HG03439 (cell line): ENCODE measurements at regions not wholly inside any gene's neighbourhood (a gene's known extent, or its start where the extent isn't known, plus 50 kb on each side); places are given as distances from the start of the nearest gene placed in this dataset.
"Not testable (repeated sequence)": the region's sequence is repeated elsewhere in the genome, so short reads cannot be mapped to it uniquely, and the experiment has no call there.

Experiments used
- ATAC-seq: cut with Tn5 transposase; IDR thresholded peaks from one replicate; pipeline ENCODE4 v1.9.1; 2021; ENCODE audit warnings: mild to moderate bottlenecking, moderate library complexity; ENCODE audit not compliant: unreplicated experiment

DNA sequence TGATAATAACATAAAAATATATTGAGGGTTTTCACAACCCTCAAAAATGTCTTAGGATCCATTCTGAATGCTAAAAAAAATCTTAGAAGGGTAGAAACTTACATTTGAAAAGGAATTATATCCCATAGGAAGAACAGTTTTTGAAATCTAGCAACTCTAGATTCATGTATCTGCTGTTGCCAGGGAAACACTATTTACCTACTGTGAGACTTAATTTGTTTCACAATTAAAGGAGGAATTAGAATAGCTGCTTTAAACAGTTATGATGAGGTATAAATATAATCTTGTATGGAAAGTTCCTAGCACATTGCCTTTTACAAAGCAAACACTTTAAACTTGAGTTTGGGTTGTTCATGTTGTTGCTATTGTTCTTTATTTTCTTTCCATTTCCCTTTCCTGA, 988.2 kb downstream of the SUCLG1 start:
- no peak for ATAC-seq

DNA sequence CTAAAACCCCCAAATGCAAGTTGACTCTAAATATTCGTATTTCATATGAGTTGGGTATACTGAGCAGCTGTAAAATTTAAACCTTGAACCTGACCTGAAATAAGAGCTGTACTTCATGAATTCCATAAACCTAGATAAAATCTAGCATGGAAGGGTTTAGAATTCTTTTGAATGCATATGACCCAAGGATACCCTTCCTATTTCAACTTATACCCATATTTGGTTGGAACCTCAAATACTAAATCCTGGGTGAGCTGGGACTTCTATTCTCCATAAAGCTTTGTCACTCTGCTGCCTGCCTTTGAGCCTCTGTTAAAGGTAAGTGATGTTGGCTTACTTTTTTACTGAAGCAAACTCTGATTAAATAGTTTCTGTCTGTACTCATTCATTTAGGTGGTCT, 994.6 kb downstream of the SUCLG1 start:
- ATAC-seq = no peak

DNA sequence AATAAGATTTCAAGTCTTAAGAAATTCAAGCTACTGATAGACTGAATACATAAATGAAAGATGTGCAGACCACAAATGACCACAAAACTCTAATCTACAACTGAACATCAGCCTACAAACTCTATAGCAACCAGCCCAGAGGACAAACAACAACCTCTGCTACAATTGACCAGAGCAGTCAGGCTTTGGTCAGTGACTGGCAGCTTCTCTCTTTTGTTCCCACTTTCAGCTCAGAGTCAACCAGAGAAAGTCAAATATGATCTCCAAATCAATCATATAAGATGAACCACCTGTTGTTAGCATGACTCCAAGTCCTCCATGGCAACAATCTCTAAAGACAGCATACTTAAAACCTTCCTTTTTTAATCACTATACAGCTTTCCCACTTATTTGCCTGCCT, 996.2 kb downstream of the SUCLG1 start:
- ATAC-seq = no peak

GRCh38 chr2:83461135-83461534, 997.9 kb downstream of the SUCLG1 start:
- ATAC-seq = no peak

- no peak for ATAC-seq
Measured at GRCh38 chr2:83459456-83459855, 999.6 kb downstream of the SUCLG1 start.

- ATAC-seq = no peak
Measured at GRCh38 chr2:83435989-83436388, 1023.1 kb downstream of the SUCLG1 start.

GRCh38 chr2:83420993-83421392, 1038.1 kb downstream of the SUCLG1 start:
- ATAC-seq = no peak

- ATAC-seq = no peak
Measured at GRCh38 chr2:83394134-83394904, 1064.8 kb downstream of the SUCLG1 start.

GRCh38 chr2:83388804-83389203, 1070.3 kb downstream of the SUCLG1 start:
- ATAC-seq = no peak

GRCh38 chr2:83386549-83386948, 1072.5 kb downstream of the SUCLG1 start:
- no peak for ATAC-seq

GRCh38 chr2:83378921-83379320, 1080.2 kb downstream of the SUCLG1 start:
- no peak for ATAC-seq

GRCh38 chr2:83376731-83377130, 1082.3 kb downstream of the SUCLG1 start:
- no peak for ATAC-seq

DNA sequence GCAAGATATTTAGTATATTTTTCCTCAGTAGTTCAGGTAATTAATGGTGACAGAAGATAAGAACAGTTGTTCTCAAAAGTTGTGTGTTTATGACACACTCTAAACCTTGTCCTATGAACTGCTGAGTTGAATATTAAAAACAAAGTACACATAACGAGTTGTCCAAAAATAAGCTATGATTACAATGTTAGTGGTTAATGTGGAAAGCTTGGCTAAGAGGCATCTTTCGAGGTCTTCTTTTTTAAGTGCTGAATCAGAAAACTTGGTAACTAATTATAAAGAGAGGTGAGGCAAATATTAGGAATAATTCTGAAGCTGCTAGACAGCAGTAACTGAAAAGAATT, 1088.7 kb downstream of the SUCLG1 start:
- no peak for ATAC-seq

DNA sequence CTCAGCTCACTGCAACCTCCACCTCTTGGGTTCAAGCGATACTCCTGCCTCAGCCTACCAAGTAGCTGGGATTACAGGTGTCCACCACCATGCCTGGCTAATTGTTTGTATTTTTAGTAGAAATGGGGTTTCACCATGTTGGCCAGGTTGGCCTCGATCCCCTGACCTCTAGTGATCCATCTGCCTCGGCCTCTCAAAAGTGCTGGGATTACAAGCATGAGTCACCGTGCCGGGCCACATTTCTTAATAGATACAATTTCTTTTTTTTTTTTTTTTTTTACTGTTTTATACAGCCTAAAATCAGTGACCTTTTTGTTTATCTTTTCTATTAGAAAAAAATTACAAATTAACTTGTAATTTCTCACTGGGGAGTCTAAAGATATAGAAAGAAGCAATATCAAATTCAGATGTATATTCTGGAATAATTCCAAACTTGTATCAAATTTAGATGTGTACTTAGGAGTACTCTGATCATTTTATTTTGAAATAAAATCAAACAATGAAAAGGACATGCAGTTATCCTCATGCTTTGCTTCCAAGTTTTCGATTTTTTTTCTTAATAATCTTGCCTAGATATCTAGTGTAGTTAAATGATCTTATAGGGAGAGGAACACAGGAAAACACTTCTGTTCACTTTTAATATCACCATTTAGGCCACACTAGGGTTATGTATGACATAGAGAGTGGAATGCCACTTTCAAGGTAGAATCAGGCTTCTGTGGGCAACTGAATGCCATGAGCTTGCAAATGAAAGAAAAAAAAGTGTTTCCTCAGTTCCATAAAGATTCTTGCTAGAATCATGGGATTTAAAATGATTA, 1089.3 kb downstream of the SUCLG1 start:
- no peak for ATAC-seq

DNA sequence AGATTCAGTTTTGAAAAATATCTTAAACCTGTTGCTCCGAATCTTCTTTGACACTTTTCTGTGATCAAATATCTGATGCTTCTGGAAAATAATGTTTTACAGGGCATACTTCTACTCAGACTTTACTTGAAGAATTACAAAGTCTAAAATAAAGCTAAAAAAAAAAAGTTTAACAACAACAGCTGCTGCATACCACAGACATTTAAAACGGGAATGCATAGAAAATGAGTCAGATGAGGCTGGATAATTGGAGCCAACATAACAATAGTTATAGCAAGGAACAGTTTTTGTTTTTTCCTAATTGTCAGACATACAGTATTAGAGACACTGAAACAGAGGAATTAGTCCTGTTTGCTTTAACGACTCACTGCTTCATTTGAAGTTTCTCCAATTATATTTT, 1090.2 kb downstream of the SUCLG1 start:
- ATAC-seq = no peak

DNA sequence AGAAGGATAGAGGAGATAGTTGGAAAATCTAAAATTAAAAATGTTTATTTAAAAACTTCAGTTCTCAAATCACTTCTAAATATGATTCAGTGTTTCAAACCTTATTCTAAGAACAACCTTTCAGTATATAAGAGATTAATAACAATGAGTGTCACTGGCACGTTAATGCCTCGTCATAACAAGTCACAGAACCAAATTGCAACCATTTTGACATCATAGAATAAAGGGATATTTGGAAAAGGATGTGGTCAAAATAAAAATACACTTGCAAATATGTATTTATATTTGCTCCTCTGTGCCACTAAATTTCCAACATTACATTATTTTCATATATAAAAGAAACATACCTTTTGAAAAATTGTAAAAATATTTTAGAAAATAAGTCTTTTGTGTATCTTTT, 1090.6 kb downstream of the SUCLG1 start:
- no peak for ATAC-seq

GRCh38 chr2:83365476-83365875, 1093.6 kb downstream of the SUCLG1 start:
- no peak for ATAC-seq

DNA sequence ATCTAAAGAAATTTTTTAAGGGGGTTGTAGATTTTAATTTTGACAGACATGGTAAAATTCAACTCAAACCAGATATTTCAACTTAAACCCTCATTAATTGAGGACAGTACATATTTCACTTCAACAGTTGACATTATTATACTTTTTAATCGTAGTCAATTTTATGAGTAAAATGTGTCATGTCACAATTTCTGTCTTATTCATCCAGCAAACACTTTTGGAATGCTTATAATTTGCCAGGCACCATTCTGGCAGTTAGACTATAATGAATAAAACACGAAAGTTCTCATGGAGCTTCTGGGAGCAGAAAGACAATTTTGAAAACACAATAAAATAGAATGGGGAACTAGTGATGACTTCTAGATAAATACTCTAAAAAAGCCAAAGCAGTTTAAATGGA, 1094.8 kb downstream of the SUCLG1 start:
- ATAC-seq = no peak

GRCh38 chr2:83363138-83363537, 1095.9 kb downstream of the SUCLG1 start:
- ATAC-seq = not testable (repeated sequence)

DNA sequence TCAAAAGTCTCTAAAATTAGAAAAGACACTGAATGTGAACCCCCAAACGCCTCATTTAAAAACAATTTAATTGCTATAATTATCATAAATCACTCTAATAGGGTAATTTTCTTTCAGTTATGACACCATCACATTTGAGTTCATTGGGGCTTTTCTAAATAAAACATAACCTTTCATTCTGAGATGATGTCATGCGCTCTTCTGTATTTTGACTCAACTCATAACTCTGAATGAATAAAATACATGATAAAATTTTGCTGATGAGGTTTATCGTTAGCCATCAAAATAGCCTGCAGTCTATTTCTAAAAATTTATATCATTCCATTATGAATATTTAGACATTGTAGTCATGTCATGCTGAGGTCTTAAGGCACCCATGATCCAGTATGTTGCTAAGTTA, 1099.7 kb downstream of the SUCLG1 start:
- ATAC-seq = no peak

GRCh38 chr2:83342860-83343329, 1116.2 kb downstream of the SUCLG1 start:
- no peak for ATAC-seq

GRCh38 chr2:83340424-83340823, 1118.7 kb downstream of the SUCLG1 start:
- ATAC-seq = no peak
